SH-SY5Y (cell line): ENCODE measurements at regions not wholly inside any gene's neighbourhood (a gene's known extent, or its start where the extent isn't known, plus 50 kb on each side); places are given as distances from the start of the nearest gene placed in this dataset.

ENCODE experiments used
- GATA2 ChIP-seq: IDR thresholded peaks from 2 replicates; pipeline ENCODE4 v1.6.1; 2011; ENCODE audit warnings: mild to moderate bottlenecking, low read depth, low read length
- GATA3 ChIP-seq: IDR thresholded peaks from 2 replicates; pipeline ENCODE4 v1.6.1; 2011; ENCODE audit warnings: low read depth, mild to moderate bottlenecking, low read length, moderate library complexity

DNA sequence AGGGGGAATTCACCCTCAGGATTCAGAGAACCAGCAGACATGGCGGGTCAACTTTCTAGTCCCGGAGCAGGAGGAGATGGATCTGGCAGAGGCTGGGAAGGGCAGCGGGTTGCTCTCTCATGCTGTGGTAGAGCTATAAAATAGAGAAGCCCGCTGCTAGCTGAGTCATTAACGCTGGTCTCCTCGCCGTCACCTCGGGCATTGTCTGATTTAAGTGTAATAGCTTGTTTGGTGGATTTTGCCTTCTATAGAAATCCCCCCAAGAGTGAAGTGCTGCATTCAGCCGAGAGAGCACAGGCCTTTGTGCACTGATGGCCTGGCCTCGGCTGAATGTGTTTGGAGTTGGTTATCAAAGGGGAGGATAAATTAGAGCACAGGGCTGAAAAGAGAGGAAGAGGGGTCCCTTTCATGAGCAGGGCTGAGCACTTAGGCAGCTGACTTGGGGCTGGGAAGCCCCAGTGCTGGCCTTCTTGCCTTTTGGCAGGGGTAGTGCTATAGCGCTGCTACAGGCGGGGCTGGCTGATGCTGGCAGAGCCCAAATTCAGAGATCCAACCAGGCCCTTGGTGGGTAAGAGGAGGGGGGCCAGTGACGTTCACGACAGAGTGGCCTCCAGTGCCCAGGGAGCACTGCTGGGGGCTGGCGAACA, 161.1 kb upstream of the CADM1 start:
- TF ChIP-seq GATA2: no peak
- TF ChIP-seq GATA3: no peak
